ENCODE measurements at regions not wholly inside any gene's neighbourhood (a gene's known extent, or its start where the extent isn't known, plus 50 kb on each side); places are given as distances from the start of the nearest gene placed in this dataset.

DNA sequence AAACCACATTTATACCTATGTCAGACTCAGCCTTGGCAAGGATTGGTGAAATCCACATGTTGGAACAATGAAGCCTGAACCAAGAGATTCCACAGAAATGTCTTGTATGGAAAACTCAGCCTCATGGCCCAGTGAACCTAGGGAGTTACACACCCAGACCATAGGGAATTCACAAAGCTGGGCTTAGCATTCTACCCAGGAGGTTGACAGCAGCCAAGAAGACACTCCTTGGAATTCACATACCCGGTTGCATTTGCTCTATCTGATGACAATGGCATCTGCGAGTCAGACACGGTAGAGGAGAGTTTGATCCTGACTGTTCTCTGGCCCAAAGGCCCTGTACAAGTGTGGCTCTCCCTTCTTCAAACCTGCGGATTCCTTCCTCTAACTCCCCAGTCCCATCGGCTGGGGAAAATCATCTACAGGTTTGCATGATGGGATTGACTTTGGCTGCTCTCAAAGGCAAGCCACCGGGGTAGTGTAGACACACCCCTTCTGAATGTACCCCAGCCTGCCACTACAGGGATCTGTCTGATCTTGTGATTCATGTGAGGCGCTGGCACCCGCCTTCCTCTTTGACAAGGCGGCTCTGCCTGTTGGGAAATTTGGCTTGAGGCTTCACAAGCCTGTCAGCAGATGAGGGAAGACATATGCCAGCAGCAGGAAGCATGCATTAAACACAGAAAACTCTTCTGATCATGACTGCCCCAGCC is 297.3 kb upstream of the KAZN start:
- TF ChIP-seq, protein P1, sequence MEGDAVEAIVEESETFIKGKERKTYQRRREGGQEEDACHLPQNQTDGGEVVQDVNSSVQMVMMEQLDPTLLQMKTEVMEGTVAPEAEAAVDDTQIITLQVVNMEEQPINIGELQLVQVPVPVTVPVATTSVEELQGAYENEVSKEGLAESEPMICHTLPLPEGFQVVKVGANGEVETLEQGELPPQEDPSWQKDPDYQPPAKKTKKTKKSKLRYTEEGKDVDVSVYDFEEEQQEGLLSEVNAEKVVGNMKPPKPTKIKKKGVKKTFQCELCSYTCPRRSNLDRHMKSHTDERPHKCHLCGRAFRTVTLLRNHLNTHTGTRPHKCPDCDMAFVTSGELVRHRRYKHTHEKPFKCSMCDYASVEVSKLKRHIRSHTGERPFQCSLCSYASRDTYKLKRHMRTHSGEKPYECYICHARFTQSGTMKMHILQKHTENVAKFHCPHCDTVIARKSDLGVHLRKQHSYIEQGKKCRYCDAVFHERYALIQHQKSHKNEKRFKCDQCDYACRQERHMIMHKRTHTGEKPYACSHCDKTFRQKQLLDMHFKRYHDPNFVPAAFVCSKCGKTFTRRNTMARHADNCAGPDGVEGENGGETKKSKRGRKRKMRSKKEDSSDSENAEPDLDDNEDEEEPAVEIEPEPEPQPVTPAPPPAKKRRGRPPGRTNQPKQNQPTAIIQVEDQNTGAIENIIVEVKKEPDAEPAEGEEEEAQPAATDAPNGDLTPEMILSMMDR (IDR thresholded peaks at IDR 0.05; ENCODE audit: low read depth, low read length, missing control alignments), result no peak
- DNase-seq (ENCODE audit: extremely low read depth, low read depth), result no peak
- no peak overlapping the region for H3K4me3 ChIP-seq (replicated peaks; ENCODE audit: low read depth, low read length)

DNA sequence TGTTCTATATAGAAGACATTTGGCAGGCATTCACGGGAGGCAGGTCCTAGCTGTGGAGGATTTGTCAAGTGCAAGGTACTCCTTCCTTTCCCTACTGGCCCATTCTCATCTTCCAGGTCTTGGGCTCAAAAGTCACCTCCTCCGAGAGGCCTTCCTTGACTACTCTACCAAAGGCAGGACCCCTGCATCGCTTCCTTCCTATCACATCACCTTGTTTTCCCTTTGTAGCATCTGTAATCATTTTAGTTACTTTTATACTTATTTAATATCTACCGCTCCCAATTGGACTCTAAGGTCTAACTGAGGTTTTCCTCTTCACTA is 296.8 kb upstream of the KAZN start:
- H3K4me3 ChIP-seq (replicated peaks; ENCODE audit: low read depth, low read length), result no peak overlapping the region
- no peak for DNase-seq (ENCODE audit: extremely low read depth, low read depth)
- TF ChIP-seq, protein P1 (IDR thresholded peaks at IDR 0.05; ENCODE audit: low read depth, low read length, missing control alignments), result no peak

DNA sequence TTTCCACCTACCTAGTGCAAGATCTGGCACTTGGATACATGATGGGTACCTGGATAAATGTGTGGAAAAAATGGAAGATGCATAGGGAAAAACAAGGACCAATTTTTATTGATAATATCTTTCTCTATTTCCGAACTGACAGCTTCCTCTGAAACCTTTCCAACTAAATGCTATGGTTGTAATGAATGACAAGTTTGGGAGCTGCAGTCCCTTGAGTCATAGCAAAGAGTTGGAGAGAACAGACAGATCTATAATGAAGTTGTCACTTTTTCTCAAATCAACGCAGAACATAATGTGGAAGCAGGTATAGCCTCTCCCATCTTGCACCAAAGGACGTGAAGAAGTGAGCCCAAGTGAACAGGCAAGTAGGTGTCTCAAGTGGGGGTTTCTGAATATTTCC is 296.5 kb upstream of the KAZN start:
- TF ChIP-seq, protein P1 (IDR thresholded peaks at IDR 0.05; ENCODE audit: low read depth, low read length, missing control alignments), result no peak
- no peak overlapping the region for H3K4me3 ChIP-seq (replicated peaks; ENCODE audit: low read depth, low read length)
- DNase-seq (ENCODE audit: extremely low read depth, low read depth), result no peak

DNA sequence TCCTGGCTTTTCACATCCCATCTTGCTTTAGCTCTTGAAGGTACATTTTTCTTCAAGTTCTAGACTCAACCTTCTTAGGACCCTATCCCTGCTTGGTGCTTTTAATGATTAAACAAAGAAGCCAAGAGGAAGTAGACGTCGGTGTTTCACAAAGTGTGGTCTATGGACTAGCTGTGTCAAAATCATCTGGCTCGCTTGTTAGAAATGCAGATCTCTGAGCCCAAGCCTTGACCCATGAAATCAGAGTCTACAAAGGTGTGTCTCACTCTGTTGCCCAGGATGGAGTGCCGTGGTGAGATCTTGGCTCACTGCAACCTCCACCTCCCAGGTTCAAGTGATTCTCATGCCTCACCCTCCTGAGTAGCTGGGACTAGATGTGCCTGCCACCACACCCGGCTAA is 295.5 kb upstream of the KAZN start:
- no peak for DNase-seq (ENCODE audit: extremely low read depth, low read depth)
- TF ChIP-seq, protein P1 (IDR thresholded peaks at IDR 0.05; ENCODE audit: low read depth, low read length, missing control alignments), result no peak
- no peak overlapping the region for H3K4me3 ChIP-seq (replicated peaks; ENCODE audit: low read depth, low read length)

DNA sequence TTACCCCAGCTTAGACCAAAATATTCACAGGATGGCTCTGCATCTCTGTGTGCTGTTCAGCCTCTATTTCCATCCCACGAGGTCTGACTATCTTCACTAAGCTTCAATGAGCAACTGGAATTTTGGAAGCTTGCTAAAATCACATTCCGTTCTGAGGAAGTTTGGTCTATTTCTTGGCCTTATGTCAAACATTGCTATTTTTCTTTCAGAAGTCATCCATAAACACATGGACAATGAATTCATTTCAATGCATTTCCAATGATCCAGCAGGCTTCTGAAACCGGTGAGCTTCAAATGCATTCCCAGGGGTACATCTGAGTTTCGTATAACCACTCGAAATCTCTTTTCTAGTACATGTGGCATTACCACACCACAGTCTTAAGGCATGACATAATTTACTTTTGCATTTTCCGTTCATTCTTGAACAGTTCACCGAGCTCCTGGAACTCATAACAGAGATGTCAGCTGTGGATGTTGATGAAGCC is 294.1 kb upstream of the KAZN start:
- no peak for DNase-seq (ENCODE audit: extremely low read depth, low read depth)
- no peak overlapping the region for H3K4me3 ChIP-seq (replicated peaks; ENCODE audit: low read depth, low read length)
- TF ChIP-seq, protein P1 (IDR thresholded peaks at IDR 0.05; ENCODE audit: low read depth, low read length, missing control alignments), result no peak

DNA sequence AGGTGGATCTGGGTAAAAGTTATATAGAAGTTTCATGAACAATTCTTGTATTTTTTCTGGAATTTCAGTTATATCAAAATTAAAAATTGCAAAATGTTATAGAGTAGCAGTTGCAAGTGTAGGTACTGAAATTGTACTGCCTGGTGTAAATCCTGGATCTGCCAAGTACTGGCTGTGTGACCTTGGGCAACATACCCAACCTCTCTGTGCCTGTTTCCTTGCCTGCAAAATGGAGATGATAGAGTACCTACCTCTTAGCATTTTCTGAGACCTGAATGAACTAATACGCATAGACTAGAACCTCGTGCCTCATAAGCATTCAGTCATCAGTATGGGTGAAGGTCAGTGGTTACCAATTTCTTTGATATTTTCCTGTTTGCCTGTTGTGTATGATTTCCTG is 290.0 kb upstream of the KAZN start:
- H3K4me3 ChIP-seq (replicated peaks; ENCODE audit: low read depth, low read length), result no peak overlapping the region
- no peak for DNase-seq (ENCODE audit: extremely low read depth, low read depth)
- TF ChIP-seq, protein P1 (IDR thresholded peaks at IDR 0.05; ENCODE audit: low read depth, low read length, missing control alignments), result no peak

DNA sequence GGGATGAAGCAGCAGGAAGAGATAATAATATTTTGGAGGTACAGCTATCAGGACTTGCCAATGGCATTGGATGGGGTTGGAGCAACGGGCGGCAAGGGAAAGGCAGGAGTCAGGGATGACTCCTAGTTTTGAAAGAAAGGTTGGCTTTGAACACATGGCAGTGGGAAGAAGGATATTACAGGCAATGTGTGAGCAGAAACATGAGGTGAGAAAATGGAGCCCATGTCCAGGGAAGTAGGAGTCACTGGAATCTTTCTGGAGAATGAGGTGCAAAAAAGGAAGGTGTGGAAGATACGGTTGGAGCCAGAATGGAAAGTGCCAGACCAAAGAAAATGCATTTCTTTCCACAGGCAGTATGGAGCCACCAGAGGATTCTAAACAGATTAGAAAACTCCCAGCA is 288.5 kb upstream of the KAZN start:
- TF ChIP-seq, protein P1 (IDR thresholded peaks at IDR 0.05; ENCODE audit: low read depth, low read length, missing control alignments), result no peak
- no peak overlapping the region for H3K4me3 ChIP-seq (replicated peaks; ENCODE audit: low read depth, low read length)
- no peak for DNase-seq (ENCODE audit: extremely low read depth, low read depth)
